ENCODE measurements at regions not wholly inside any gene's neighbourhood (a gene's known extent, or its start where the extent isn't known, plus 50 kb on each side); places are given as distances from the start of the nearest gene placed in this dataset.

DNA sequence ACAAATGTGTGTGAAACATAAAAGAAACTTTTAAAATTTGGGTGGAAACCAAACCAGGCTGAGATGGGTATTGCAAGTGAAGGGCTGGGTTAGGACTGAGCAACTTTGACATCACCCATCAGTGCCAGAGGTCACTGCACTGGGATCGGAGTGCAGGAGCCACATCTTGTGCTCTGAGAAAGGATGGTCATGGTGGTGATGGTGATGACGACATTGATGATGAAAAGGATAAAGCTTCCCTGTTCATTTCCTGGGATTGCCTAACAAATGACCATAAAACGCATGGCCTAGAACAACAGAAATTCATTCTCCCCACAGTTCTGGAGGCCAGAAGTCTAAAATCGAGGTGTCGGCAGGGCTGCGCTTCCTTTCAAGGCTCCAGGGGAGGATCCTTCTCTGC lies 324.0 kb downstream of the MAF start:
- no peak for FAIRE-seq
- DNase-seq (ENCODE audit: insufficient read length, low spot score) = no peak

DNA sequence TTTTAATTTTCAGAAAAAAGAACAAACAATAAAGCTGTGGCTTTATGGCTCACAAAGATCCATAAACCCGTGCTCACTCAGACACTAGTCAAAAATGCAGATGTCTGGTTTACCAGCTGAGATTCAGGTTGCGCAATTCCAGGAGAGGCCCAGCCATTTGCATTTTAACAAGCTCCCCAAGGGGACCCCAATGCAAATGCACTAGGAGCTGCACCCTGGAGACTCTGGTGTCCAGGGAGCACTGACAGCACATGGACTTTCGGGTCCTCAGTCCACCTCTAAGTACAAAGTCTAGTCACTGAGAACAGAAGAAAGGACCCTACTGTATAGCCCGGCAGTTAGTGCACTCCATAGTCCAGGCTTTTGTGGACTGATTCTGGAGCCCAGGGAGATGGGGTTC lies 326.3 kb downstream of the MAF start:
- DNase-seq (ENCODE audit: insufficient read length, low spot score) = no peak
- no peak for FAIRE-seq

DNA sequence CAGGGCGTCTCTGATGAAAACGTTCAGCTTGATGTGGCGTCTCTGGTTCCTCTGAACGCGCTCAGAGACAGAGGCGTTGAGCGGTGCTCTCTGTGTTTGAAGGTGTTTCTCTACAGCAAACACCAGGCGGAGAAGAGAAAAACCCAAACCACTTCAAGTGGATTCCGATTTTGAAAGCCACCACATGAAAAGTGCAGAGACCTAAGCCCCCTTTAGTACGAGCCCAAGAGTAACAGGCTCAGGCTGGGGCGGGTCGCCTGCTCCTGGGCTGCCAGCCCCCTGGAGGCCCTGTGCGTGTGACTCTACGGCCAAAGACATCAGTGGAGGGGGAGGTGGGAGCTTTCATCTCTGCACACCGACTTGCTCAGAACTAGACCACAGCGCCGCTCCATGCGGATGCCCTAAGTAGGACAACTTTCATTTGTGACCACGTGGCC lies 328.4 kb downstream of the MAF start:
- DNase-seq (ENCODE audit: insufficient read length, low spot score) (no peak), FAIRE-seq (no peak)

DNA sequence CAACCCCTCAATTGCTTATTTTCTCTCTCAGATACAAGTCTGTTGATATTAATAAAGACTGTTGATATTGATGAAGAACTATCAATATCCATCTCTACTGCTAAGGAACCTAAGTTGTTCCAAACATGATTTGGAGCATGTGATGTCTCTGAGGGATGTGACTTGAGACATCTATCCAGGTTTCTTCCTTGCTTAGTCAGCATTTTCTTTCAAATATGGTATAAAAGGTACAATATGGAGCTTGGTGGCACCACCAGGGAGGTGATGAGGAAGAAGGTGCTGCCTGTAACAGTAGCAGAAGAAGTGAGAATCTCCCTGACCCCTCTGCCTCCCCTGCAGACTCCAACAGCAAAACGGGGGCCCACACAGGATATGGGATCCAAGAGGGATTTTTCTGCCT lies 329.0 kb downstream of the MAF start:
- FAIRE-seq = no peak
- DNase-seq (ENCODE audit: insufficient read length, low spot score) = no peak

DNA sequence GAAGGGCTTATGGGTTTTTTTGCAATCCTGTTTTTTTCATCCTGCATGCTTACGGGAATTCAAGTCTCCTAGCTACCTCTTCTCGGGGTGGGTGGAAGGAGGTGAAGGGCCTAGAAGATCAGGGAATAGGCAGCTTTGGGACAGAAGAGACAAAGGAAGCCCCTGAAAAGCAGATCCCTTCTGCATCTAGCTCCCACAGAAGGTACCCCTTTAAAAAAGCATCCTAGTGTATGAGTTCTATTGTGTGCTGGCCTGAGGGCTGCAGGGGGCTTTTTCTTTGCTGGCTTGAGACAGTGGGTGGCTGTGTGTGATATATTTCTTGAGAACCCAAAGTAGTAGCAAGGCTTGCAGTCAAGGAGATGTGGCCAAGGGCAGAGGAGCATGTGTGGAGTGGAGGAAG lies 330.5 kb downstream of the MAF start:
- no peak for FAIRE-seq
- DNase-seq (ENCODE audit: insufficient read length, low spot score) = no peak

DNA sequence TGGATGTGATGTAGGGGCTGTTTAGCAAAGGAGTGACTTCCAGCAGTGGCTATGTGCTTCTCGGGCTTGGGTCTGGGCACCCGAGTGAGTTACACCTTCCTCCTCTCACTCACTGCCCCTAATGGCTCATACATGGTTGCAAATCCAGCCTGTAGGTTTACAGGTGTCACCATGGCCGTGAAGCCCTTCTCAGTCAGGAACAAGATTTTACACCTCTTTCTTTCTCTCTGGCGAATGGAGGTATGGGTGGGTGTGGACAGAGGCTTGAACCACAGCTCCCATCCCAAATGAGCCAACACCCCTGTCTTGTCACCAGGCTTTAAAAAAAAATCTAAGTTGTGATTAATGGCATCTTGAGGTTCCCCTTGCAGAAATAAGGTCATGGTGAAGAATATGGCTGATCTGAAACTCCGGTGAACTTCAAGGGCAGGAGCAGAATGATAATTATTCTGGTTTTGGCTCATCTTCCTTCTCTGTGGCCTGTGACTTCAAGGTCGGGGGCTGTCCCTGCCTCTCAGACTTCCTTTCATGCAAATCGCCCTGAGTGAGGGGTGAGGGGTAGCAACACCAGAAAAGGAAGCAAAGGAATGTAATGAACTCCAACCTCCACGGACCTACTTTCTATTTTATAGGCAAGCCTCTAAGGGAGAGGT lies 331.2 kb downstream of the MAF start:
- DNase-seq (ENCODE audit: insufficient read length, low spot score) (no peak), FAIRE-seq (no peak)

DNA sequence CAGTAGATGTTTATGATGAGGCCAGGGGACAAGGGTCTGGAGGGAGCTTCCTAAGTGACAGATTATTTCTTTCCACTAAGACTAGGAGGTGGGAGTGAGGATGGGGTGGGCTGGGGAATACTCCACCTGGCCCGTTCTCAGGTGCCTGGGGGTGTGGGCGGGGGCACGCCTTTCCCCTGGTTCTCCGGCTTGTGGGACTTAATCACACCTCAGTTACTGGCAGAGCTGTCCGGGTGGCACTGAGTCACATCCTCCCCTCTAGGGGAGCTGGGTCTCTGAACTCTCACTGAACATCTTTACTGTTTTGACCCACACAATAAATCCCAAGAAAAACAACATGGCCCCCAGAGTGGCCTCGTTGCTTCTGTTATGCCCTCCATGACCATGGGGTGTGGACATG lies 332.8 kb downstream of the MAF start:
- DNase-seq (ENCODE audit: insufficient read length, low spot score) = no peak
- no peak for FAIRE-seq

DNA sequence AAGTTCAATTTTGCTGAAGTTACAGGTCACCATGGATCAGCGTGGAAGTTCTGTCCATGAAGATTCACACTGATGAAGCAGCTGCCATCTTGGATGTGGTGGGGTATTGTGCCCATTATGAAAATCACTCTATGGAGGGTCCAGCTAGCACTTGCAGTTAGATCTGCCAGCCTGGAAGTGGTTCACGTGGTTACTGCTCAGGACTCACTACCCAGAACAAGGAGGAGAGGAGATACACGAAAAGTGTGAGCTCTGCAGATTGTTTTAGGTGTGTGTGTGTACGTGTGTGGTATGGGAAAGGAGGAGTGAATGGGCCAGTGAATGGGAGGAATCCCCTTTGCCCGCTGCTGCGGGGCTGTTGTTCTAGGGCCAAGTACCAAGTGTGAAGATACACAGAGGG lies 333.4 kb downstream of the MAF start:
- FAIRE-seq = no peak
- no peak for DNase-seq (ENCODE audit: insufficient read length, low spot score)

DNA sequence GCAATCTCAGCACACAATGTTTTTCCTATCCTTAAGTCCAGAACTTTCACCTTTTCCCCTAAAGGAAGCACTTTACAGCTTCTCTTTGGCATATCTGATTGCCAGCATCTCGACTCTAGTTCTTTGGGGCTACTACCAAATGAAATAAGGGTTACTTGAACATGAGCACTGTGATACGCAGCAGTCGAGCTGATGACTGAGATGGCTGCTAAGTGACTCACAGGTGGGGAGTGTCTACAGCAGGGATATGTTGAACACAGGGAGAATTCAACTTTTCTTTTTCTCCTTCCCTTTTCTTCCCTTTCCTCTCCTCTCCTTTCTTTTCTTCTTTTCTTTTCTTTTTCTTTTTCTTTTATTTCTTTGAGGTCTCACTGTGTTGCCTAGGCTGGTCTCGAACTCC lies 334.8 kb downstream of the MAF start:
- FAIRE-seq (no peak), DNase-seq (ENCODE audit: insufficient read length, low spot score) (no peak)

DNA sequence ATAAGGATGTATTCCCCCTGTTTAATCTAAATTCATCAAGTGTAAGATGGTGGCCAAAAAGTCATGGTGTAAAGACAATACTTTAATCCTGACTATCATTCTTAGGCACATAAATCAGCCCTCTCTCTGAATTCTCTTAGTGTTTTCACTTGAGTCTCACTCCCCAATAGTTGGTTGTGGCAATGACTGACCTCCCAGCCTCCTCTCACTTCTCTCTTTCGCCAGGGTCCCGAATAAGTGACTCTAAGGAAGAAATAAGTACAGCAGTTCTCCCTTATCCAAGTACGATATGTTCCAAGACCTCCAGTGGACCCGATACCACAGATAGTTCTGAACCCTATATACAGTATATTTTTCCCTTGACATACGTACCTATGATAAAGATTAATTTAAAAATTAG lies 335.3 kb downstream of the MAF start:
- no peak for FAIRE-seq
- no peak for DNase-seq (ENCODE audit: insufficient read length, low spot score)

DNA sequence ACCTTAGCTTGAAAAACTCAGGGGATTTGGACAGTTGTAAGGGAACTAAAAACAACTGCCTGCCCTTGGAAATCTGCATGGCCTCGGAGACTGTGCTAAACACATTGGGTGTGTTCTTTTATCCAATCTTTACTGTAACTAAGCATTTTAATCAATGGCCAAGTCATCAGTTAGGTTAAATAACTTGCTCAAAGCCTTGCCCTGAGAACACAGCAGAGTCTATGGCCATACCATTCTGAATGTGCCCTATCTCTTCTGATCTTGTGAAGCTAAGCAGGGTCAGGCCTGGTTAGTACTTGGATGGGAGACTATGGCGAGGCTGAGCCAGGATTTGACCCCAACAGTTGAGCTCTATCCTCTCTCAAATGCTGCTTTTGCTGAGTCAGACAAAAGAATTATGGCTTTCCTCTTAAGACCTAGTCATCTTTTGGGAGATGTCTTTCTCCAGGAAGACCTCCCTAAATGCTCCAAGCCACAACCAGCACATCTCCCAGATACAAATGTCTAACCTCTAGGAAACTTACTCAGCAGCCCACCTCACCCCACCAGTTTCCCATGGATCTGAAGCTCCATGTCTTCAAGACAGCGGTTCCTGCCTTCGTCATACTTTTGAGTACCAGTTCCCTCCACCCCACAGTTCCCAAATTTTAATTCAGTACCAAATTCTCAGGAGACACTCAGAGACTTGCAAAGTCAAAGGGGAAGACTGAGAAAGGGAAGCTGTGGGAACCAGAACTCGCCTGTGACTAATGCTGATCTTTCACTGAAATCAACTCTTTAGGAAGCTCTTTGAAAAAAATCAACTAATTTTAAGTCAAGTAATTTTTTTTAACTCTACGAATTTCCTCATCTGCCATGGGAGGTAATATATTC lies 336.1 kb downstream of the MAF start:
- FAIRE-seq (no peak), DNase-seq (ENCODE audit: insufficient read length, low spot score) (no peak)

DNA sequence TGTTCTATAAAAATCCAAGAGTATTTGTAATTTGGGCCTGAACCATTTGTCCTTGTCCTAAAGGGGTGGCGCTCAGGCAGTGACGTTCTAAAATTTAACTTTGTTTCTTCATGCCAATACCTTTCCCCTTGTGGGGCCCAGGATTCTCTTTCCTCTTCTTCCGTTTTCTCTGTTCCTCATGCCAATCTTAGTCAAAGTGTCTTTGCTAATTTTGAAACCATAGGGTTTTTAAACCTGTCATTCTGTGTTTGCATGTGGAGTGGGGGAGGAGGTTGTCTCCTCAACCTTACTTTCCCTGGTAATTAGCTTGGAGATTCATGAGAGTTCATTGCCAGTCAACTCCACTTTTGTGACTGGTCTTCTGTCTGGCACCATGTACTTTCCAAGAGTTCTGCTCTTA lies 337.1 kb downstream of the MAF start:
- FAIRE-seq (no peak), DNase-seq (ENCODE audit: insufficient read length, low spot score) (no peak)

Data from HTR-8/SVneo (cell line).